Gastroesophageal sphincter (tissue), 4 donors: ENCODE measurements at regions not wholly inside any gene's neighbourhood (a gene's known extent, or its start where the extent isn't known, plus 50 kb on each side); places are given as distances from the start of the nearest gene placed in this dataset.
"Not testable (repeated sequence)": the region's sequence is repeated elsewhere in the genome, so short reads cannot be mapped to it uniquely, and the experiment has no call there.

ENCODE experiments used
- ATAC-seq: fragments of 150-250 bp; one replicate; pipeline ENCODE4 v1.9.1; 2016; ENCODE audit warnings: mild to moderate bottlenecking, moderate library complexity
- H3K27ac ChIP-seq, 4 donors: fragments of 200-600 bp; sonication (generic) in 3 of 4; 1 replicate in 3 of 4; 2 replicates in 1 of 4; pipeline ENCODE4 v1.5.1; 2016 to 2019
- H3K27me3 ChIP-seq: fragments of 200-600 bp; sonication (generic); one replicate; pipeline ENCODE4 v1.5.1; 2019
- H3K36me3 ChIP-seq, 2 donors: fragments of 200-600 bp; sonication (generic); one replicate each; pipeline ENCODE4 v1.5.1; 2019; ENCODE audit warnings: control low read depth in 1 of 2
- H3K4me1 ChIP-seq, 3 donors: fragments of 200-600 bp; sonication (generic); 1 replicate in 2 of 3; 2 replicates in 1 of 3; pipeline ENCODE4 v1.5.1; 2016 to 2019; ENCODE audit warnings: control low read depth in 2 of 3
- H3K4me3 ChIP-seq, 2 donors: fragments of 200-600 bp; sonication (generic); one replicate each; pipeline ENCODE4 v1.5.1; 2019; ENCODE audit warnings: mild to moderate bottlenecking in 1 of 2, moderate library complexity in 1 of 2
- H3K9me3 ChIP-seq, 3 donors: fragments of 200-600 bp; sonication (generic); one replicate each; pipeline ENCODE4 v1.5.1; 2017 to 2019; ENCODE audit warnings: control low read depth in 2 of 3
- EP300 ChIP-seq: sonication (generic); formaldehyde crosslinking; IDR thresholded peaks from one replicate; pipeline ENCODE4 v1.6.1; 2017; ENCODE audit warnings: antibody characterized with exemption, mild to moderate bottlenecking
- POLR2A ChIP-seq, 2 donors: fragments of 450-650 bp; IDR thresholded peaks; one replicate each; pipeline ENCODE4 v1.6.1; 2017; ENCODE audit warnings: antibody characterized with exemption in 2 of 2, mild to moderate bottlenecking in 2 of 2, moderate library complexity in 1 of 2
- POLR2AphosphoS5 ChIP-seq: sonication (generic); formaldehyde crosslinking; IDR thresholded peaks from one replicate; pipeline ENCODE4 v1.6.1; 2017; ENCODE audit warnings: antibody characterized with exemption
- WGBS, 2 donors: methylation state at CpG; one replicate each; pipeline ENCODE4 v1.1.5; 2018; ENCODE audit warnings: low coverage in 1 of 2; 5-methylcytosine and 5-hydroxymethylcytosine counted together
- TF ChIP-seq, protein P1 (sequence below), 4 experiments: fragments of 200-600 bp in 2 of 4; fragments of 450-650 bp in 2 of 4; sonication (generic) in 1 of 4; IDR thresholded peaks; one replicate each; pipeline ENCODE4 v1.5.1; 2017 to 2019; ENCODE audit warnings: antibody characterized with exemption in 4 of 4, mild to moderate bottlenecking in 2 of 4, moderate library complexity in 2 of 4

DNA sequence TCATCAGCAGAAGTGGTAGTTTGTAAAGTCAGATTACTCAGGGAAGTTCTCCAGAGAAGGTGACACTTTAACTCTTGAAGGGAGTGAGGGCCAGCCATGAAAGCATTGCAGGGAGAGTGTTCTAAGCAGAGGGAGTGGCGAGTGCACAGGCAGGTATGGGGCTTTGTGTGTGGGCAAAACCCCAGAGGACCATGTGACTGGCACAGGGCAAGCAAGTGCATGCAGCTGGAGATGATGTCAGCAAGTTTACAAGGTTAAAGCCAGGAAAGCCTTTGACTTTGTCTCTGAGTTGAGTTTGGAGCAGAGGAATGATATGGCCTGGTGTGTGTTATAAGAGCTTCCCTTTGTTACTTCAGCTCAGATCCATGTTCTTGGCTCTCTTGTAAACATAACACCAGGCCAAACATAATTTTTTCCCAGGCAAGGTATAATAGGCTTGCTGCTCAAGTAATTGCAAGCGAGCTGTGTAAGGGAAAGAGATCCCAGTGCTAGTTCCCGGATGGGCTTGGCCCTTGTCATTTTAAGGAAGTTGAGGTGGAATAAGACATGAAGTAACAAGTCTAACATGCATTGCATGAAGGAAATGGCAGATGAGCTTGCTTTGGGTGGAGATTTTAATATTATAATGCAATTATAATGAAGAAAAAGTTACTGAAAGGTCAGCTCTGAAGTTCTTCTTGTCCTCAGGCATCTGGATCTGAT, 341.1 kb upstream of the LRRC3B start:
- ATAC-seq: no peak
- H3K27me3 ChIP-seq: no peaks in the 10 kb centered on the region

GRCh38 chr3:26284503-26284902, 338.1 kb upstream of the LRRC3B start:
- not testable (repeated sequence) for H3K4me1 ChIP-seq, H3K27me3 ChIP-seq, H3K4me3 ChIP-seq, H3K27ac ChIP-seq, H3K36me3 ChIP-seq, ATAC-seq
- 96 to 97% methylated on average over 3 to 4 of the region's 4 CpGs for WGBS, 2 donors
- peaks cover 0 to 22% (median 0%) of the 10 kb centered on the region in 3 donors for H3K9me3 ChIP-seq

More for the DNA sequence above, 341.1 kb upstream of the LRRC3B start:
- Histone ChIP-seq H3K4me1 (no peaks in the 10 kb centered on the region), H3K36me3 (no peaks in the 10 kb centered on the region), H3K4me3 (no peak overlapping the region), H3K9me3 (peaks cover 0 to 22% (median 0%) of the 10 kb centered on the region in 3 donors), H3K27ac (no peak overlapping the region)
- no peak for TF ChIP-seq POLR2AphosphoS5
- TF ChIP-seq, protein P1, sequence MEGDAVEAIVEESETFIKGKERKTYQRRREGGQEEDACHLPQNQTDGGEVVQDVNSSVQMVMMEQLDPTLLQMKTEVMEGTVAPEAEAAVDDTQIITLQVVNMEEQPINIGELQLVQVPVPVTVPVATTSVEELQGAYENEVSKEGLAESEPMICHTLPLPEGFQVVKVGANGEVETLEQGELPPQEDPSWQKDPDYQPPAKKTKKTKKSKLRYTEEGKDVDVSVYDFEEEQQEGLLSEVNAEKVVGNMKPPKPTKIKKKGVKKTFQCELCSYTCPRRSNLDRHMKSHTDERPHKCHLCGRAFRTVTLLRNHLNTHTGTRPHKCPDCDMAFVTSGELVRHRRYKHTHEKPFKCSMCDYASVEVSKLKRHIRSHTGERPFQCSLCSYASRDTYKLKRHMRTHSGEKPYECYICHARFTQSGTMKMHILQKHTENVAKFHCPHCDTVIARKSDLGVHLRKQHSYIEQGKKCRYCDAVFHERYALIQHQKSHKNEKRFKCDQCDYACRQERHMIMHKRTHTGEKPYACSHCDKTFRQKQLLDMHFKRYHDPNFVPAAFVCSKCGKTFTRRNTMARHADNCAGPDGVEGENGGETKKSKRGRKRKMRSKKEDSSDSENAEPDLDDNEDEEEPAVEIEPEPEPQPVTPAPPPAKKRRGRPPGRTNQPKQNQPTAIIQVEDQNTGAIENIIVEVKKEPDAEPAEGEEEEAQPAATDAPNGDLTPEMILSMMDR (IDR thresholded peaks at IDR 0.05): no peak
- TF ChIP-seq EP300: no peak
- TF ChIP-seq POLR2A (IDR thresholded peaks at IDR 0.05): no peak
- 79 to 100% methylated on average over 1 to 3 of the region's 3 CpGs for WGBS, 2 donors

- Histone ChIP-seq H3K4me3 (no peak overlapping the region), H3K36me3 (no peaks in the 10 kb centered on the region), H3K27me3 (no peaks in the 10 kb centered on the region), H3K27ac (no peak overlapping the region), H3K4me1 (no peaks in the 10 kb centered on the region), H3K9me3 (no peaks in the 10 kb centered on the region)
- no peak for ATAC-seq
- WGBS, 2 donors: 60 to 100% methylated on average over 1 of the region's 1 CpG
- TF ChIP-seq EP300 (no peak), POLR2A (IDR thresholded peaks at IDR 0.05) (no peak), POLR2AphosphoS5 (no peak)
- TF ChIP-seq, protein P1 (IDR thresholded peaks at IDR 0.05): no peak
These were observed 330.7 kb upstream of the LRRC3B start for GRCh38 chr3:26291840-26292239.

GRCh38 chr3:26292780-26293179, 329.8 kb upstream of the LRRC3B start:
- Histone ChIP-seq H3K4me1 (no peaks in the 10 kb centered on the region), H3K9me3 (no peaks in the 10 kb centered on the region), H3K27me3 (no peaks in the 10 kb centered on the region), H3K27ac (no peak overlapping the region), H3K4me3 (no peak overlapping the region), H3K36me3 (no peaks in the 10 kb centered on the region)
- ATAC-seq: no peak
- TF ChIP-seq, protein P1 (IDR thresholded peaks at IDR 0.05): no peak
- no peak for TF ChIP-seq POLR2A (IDR thresholded peaks at IDR 0.05)
- TF ChIP-seq EP300: no peak
- TF ChIP-seq POLR2AphosphoS5: no peak
- WGBS, 2 donors: 67 to 100% methylated on average over 1 of the region's 1 CpG

DNA sequence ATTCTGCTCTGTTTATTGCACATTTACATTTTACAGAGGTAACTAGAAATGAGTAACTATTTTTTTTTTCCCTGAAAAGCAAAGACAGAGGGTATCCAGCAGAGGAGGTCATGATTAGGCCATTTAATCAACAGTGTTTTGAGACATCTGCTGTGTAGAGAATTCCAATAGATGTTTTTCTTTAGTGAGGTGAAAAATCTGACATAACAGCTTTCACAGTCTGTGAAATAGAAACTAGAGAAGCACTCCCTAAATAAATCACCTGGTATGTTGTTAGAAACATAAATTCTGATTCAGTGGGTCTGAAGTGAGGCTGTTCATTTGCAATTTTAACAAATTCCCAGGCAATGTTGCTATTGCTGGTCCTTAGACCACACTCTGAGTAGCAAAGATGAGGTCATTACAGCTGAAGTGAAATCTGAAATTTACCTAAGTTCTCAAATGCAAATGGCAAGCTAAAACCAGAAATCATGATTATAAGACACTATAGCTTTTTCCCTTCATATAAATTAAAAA, 329.2 kb upstream of the LRRC3B start:
- TF ChIP-seq POLR2AphosphoS5: no peak
- TF ChIP-seq, protein P1 (IDR thresholded peaks at IDR 0.05): no peak
- no peak for TF ChIP-seq EP300
- no peak for TF ChIP-seq POLR2A (IDR thresholded peaks at IDR 0.05)
- H3K9me3 ChIP-seq: no peaks in the 10 kb centered on the region
- no peaks in the 10 kb centered on the region for H3K36me3 ChIP-seq
- H3K4me1 ChIP-seq: no peaks in the 10 kb centered on the region
- H3K4me3 ChIP-seq: no peak overlapping the region
- no peak overlapping the region for H3K27ac ChIP-seq
- no peaks in the 10 kb centered on the region for H3K27me3 ChIP-seq
- no peak for ATAC-seq
